GM12873 (cell line): ENCODE measurements at regions not wholly inside any gene's neighbourhood (a gene's known extent, or its start where the extent isn't known, plus 50 kb on each side); places are given as distances from the start of the nearest gene placed in this dataset.

ENCODE experiments used
- TF ChIP-seq, protein P1 (sequence below): IDR thresholded peaks from 2 replicates; pipeline ENCODE4 v1.5.1; 2012; ENCODE audit warnings: low read depth, mild to moderate bottlenecking, moderate library complexity, low read length, control low read depth; ENCODE audit not compliant: insufficient read depth; ENCODE audit errors: missing control alignments

- TF ChIP-seq, protein P1, sequence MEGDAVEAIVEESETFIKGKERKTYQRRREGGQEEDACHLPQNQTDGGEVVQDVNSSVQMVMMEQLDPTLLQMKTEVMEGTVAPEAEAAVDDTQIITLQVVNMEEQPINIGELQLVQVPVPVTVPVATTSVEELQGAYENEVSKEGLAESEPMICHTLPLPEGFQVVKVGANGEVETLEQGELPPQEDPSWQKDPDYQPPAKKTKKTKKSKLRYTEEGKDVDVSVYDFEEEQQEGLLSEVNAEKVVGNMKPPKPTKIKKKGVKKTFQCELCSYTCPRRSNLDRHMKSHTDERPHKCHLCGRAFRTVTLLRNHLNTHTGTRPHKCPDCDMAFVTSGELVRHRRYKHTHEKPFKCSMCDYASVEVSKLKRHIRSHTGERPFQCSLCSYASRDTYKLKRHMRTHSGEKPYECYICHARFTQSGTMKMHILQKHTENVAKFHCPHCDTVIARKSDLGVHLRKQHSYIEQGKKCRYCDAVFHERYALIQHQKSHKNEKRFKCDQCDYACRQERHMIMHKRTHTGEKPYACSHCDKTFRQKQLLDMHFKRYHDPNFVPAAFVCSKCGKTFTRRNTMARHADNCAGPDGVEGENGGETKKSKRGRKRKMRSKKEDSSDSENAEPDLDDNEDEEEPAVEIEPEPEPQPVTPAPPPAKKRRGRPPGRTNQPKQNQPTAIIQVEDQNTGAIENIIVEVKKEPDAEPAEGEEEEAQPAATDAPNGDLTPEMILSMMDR, result no peak
Measured at GRCh38 chr5:86878250-86878649, 260.5 kb downstream of the COX7C start.

GRCh38 chr5:86879086-86879485 lies 261.3 kb downstream of the COX7C start:
- TF ChIP-seq, protein P1, result no peak

GRCh38 chr5:86880344-86880743 lies 262.6 kb downstream of the COX7C start:
- TF ChIP-seq, protein P1, result no peak

DNA sequence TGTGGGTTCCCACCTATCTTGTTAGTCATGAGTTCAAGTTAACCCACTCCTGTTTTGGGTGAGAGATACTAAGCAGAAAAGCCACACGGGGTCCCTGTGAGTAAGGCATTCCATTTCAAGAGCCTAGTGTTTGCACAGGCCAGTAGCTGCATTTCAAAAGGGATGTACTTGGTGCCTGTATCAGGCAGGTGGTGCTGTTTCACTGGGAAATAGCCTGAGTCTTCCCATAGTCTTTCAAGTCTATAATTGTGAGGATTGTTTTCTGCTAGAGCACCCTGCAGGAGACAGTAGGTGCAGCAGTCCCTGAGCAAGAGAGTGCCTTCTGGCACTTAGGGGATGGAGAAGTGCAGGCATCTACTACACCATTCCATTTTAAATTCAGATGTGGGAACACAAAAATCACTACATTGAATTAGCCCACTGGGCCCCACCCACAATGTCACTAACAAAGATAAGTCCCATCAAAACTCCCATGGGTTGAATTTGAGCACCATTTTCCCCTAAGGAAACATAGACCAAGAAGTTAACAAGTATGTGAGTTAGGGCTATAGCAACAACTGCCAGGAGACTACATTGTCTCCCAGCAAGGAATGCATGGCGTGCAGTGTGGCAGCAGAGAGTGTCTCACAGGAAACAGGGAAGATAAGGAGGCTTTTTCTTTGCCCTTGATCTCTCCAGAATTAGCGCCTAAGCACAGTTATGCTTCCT lies 263.2 kb downstream of the COX7C start:
- TF ChIP-seq, protein P1, result peak; percentile 77

DNA sequence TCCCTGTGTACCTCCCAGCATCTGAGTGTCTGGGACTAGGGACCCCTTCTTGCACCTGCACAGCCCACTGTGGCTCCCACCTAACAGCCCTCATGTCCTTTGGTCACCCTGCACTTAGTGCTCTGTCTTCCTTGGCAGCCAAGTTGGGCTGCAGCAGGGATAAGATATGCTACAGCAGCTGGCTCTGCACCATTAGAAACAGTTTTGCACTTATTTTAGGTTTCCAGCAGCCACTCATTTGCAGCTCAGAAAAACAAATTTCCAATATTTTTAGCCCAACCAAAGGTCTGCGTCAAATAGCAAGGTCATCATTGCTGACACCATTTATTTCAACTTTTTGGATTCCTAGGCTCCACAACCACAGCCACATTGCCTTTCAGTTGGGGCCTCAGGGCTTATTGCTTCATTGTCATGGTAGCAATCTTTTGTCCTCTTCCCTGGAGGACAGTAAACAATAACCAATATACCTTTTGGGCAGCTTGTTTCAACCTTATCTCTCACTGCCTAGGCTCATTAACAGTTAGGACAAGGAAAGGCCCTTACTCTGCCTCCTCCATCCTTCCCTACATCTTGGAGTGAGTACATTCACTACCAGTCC lies 263.9 kb downstream of the COX7C start:
- TF ChIP-seq, protein P1, result no peak

GRCh38 chr5:86884608-86885007 lies 266.9 kb downstream of the COX7C start:
- TF ChIP-seq, protein P1, result no peak

GRCh38 chr5:86885011-86885410 lies 267.3 kb downstream of the COX7C start:
- TF ChIP-seq, protein P1, result no peak
